IPS-20b (cell line): ENCODE measurements at regions not wholly inside any gene's neighbourhood (a gene's known extent, or its start where the extent isn't known, plus 50 kb on each side); places are given as distances from the start of the nearest gene placed in this dataset.

ENCODE experiments used
- H3K27ac ChIP-seq: one replicate; pipeline ENCODE4 v1.5.1; 2013; ENCODE audit warnings: low read length
- H3K27me3 ChIP-seq: 2 replicates; pipeline ENCODE4 v1.6.1; 2013; ENCODE audit warnings: mild to moderate bottlenecking, low read length, inconsistent platforms; ENCODE audit not compliant: insufficient read depth
- H3K36me3 ChIP-seq: 2 replicates; pipeline ENCODE4 v1.6.1; 2013; ENCODE audit warnings: low read depth, mild to moderate bottlenecking, inconsistent platforms, low read length, moderate library complexity; ENCODE audit not compliant: insufficient read depth
- H3K4me1 ChIP-seq: 2 replicates; pipeline ENCODE4 v1.6.1; 2013; ENCODE audit warnings: mild to moderate bottlenecking, control low read depth, inconsistent platforms, low read length, moderate library complexity; ENCODE audit not compliant: insufficient read depth
- H3K4me3 ChIP-seq: 2 replicates; pipeline ENCODE4 v1.5.1; 2013; ENCODE audit warnings: mild to moderate bottlenecking, low read length, inconsistent platforms
- H3K9ac ChIP-seq: 2 replicates; pipeline ENCODE4 v1.6.1; 2013; ENCODE audit warnings: low read depth, mild to moderate bottlenecking, inconsistent platforms, low read length, moderate library complexity
- H3K9me3 ChIP-seq: 2 replicates; pipeline ENCODE4 v1.6.1; 2013; ENCODE audit warnings: mild to moderate bottlenecking, low read depth, low read length, inconsistent platforms; ENCODE audit not compliant: insufficient read depth

- Histone ChIP-seq H3K27ac (no peak overlapping the region), H3K27me3 (no peaks in the 10 kb centered on the region), H3K36me3 (no peaks in the 10 kb centered on the region), H3K4me3 (no peak overlapping the region), H3K9ac (no peak overlapping the region), H3K4me1 (no peaks in the 10 kb centered on the region), H3K9me3 (no peaks in the 10 kb centered on the region)
These were observed 214.9 kb upstream of the SYNDIG1 start for GRCh38 chr20:24254480-24254879.

DNA sequence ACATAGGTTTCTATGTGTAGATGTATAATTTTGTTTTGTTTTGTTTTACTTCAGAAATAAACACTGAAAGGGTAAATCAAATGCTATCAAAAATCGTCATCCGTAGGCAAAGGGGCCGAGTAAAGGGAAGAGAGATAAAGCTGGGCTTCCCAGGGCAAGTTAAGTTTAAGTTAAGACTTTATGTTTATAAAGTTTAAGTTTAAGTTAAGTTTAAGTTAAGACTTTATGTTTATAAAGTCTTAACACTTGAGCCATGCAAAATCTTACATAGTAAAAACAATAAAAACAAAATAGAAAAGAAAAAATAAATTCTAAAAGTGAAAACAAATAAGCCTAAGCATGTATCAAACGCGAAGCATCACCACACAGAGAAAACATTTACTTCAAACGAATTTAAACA lies 216.1 kb upstream of the SYNDIG1 start:
- Histone ChIP-seq H3K9me3 (no peaks in the 10 kb centered on the region), H3K27ac (no peak overlapping the region), H3K36me3 (no peaks in the 10 kb centered on the region), H3K4me1 (no peaks in the 10 kb centered on the region), H3K4me3 (no peak overlapping the region), H3K27me3 (no peaks in the 10 kb centered on the region), H3K9ac (no peak overlapping the region)

GRCh38 chr20:24245094-24245493 lies 224.3 kb upstream of the SYNDIG1 start:
- Histone ChIP-seq H3K27ac (no peak overlapping the region), H3K4me3 (no peak overlapping the region), H3K9me3 (no peaks in the 10 kb centered on the region), H3K9ac (no peak overlapping the region), H3K36me3 (no peaks in the 10 kb centered on the region), H3K27me3 (no peaks in the 10 kb centered on the region), H3K4me1 (peaks cover 6% of the 10 kb centered on the region)

DNA sequence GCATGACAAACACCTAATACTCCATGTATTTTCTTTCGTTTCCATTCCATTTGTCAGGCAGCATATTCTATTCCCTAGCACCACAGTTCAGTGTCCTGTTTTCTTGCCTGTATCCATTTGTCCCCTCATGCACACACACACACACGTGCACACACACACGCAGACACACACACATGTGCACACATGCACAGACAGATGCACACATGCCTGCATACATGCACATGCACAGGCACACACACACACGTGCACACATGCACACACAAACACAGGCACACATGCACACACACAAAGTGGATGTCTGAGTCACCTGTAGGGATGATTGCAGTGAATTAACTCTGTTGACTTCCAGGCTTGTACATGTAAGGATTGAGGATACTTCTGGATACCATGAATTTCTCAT lies 226.7 kb upstream of the SYNDIG1 start:
- H3K4me3 ChIP-seq, result no peak overlapping the region
- no peaks in the 10 kb centered on the region for H3K9me3 ChIP-seq
- H3K9ac ChIP-seq, result no peak overlapping the region
- peaks cover 6% of the 10 kb centered on the region for H3K4me1 ChIP-seq
- no peak overlapping the region for H3K27ac ChIP-seq
- H3K36me3 ChIP-seq, result no peaks in the 10 kb centered on the region
- no peaks in the 10 kb centered on the region for H3K27me3 ChIP-seq

DNA sequence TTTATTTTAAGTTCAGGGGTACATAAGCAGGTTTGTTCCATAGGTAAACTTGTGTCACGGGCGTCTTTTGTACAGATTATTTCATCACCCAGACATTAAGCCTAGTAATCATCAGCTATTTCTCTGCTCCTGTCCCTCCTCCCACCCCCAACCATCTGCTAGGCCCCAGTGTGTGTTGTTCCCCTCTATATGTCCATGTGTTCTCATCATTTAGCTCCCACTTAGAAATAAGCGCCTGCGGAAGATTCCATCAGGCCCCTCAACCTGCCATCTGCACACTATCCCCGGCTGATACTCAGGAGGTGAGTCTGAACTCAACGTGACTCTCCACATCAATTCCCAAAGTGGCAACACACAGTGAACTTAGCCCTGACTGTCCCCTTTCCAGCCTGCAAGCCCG lies 228.0 kb upstream of the SYNDIG1 start:
- Histone ChIP-seq H3K4me1 (peaks cover 6% of the 10 kb centered on the region), H3K27ac (no peak overlapping the region), H3K9ac (no peak overlapping the region), H3K9me3 (no peaks in the 10 kb centered on the region), H3K36me3 (no peaks in the 10 kb centered on the region), H3K4me3 (no peak overlapping the region), H3K27me3 (no peaks in the 10 kb centered on the region)

GRCh38 chr20:24236963-24237362 lies 232.5 kb upstream of the SYNDIG1 start:
- Histone ChIP-seq H3K9me3 (no peaks in the 10 kb centered on the region), H3K4me1 (no peaks in the 10 kb centered on the region), H3K36me3 (no peaks in the 10 kb centered on the region), H3K9ac (no peak overlapping the region), H3K4me3 (no peak overlapping the region), H3K27ac (no peak overlapping the region), H3K27me3 (no peaks in the 10 kb centered on the region)

DNA sequence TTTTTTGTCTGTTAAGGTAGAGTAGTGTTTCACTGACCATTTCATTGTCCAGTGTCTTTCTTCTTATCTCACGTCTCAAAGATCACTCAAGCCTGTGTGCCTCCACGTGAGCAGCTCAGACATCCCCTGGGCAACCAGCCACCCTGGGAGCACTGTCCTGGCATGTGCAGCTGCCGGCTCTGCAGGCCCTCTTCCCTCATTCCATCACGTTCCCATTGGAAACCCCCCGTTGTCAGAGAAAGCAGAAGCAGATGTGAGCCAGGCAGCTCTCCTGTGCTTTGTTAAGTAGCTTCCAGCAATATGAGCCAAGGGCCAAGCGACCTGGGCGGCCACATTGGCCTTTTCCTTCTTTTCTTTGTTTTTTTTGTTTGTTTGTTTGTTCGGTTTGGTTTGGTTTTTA lies 233.2 kb upstream of the SYNDIG1 start:
- Histone ChIP-seq H3K27me3 (no peaks in the 10 kb centered on the region), H3K4me1 (no peaks in the 10 kb centered on the region), H3K4me3 (no peak overlapping the region), H3K27ac (no peak overlapping the region), H3K9me3 (no peaks in the 10 kb centered on the region), H3K9ac (no peak overlapping the region), H3K36me3 (no peaks in the 10 kb centered on the region)

- H3K27me3 ChIP-seq, result no peaks in the 10 kb centered on the region
- H3K4me1 ChIP-seq, result no peaks in the 10 kb centered on the region
- H3K27ac ChIP-seq, result no peak overlapping the region
- H3K4me3 ChIP-seq, result no peak overlapping the region
- no peak overlapping the region for H3K9ac ChIP-seq
- H3K36me3 ChIP-seq, result no peaks in the 10 kb centered on the region
- H3K9me3 ChIP-seq, result no peaks in the 10 kb centered on the region
These were observed 233.9 kb upstream of the SYNDIG1 start for GRCh38 chr20:24235296-24236175.

DNA sequence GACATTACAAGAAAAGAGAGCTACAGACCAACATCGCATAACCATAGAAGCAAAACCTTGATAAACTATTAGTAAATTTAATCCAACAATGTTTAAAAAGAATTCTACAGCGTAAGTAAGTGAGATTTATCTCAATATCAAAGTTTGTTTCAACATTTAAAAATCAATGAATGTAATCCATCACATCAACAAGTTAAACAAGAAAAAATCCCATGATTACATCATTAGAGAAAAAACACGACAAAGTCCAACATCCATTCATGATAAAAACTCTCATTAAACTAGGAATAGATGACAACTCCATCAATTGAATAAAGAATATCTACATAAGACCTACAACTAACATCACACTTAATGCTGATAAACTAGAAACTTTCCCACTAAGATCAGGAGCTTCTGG lies 239.0 kb upstream of the GGTLC1 start:
- no peaks in the 10 kb centered on the region for H3K4me1 ChIP-seq

DNA sequence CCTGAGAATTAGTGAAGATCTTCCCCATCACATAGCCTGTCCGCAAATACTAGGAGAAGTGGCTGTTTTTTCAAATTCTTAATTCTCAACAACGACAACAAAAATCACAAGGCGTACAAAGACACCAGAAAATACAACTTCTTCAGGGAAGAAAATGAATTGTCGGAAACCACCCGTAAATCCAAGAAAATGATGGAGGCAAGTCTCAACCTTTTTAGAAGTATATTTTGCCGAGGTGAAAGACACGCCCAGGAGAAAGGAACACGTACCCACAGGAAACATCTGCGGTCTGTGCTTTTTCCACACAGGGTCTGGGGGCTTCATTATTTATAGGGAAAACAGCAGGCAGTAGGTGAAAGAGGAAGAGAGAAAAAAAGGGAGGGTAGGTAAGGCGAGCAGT lies 223.9 kb upstream of the GGTLC1 start:
- peaks cover 17% of the 10 kb centered on the region for H3K4me1 ChIP-seq
- H3K27me3 ChIP-seq, result no peaks in the 10 kb centered on the region
- H3K27ac ChIP-seq, result no peak overlapping the region
- H3K9ac ChIP-seq, result 0 out of 2 replicates have a peak overlapping the region, but pooled peaks have one; percentile 5
- H3K9me3 ChIP-seq, result no peaks in the 10 kb centered on the region
- peak overlapping the region; percentile 39; the same call in 1 of the 2 replicates for H3K4me3 ChIP-seq
- H3K36me3 ChIP-seq, result no peaks in the 10 kb centered on the region

More for the DNA sequence above, 239.0 kb upstream of the GGTLC1 start:
- H3K27ac ChIP-seq, result no peak overlapping the region
- no peaks in the 10 kb centered on the region; the same call in 1 of the 2 replicates for H3K9me3 ChIP-seq
- H3K36me3 ChIP-seq, result no peaks in the 10 kb centered on the region
- no peak overlapping the region for H3K4me3 ChIP-seq
- H3K9ac ChIP-seq, result no peak overlapping the region
- H3K27me3 ChIP-seq, result no peaks in the 10 kb centered on the region

DNA sequence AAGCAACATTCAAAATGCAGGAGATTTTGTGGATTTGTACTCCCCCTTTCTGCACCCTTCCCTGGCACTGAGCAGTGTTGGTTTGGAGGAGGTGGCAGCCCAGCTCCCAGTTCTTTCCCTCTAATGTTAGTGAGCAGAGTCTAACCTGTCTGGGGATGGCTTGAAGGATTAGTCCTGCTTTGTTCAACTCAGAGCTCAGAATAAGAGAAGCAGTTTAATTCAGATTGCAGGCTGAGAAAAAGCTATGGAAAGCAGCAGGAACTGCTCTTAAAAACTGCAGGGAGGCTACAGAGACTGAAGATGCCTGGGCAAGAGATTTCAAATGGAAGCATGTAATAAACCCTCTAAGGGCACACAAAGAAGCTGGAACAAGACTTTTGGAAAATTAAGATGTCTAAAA lies 223.4 kb upstream of the GGTLC1 start:
- H3K9ac ChIP-seq, result 0 out of 2 replicates have a peak overlapping the region, but pooled peaks have one; percentile 5
- peaks cover 17% of the 10 kb centered on the region for H3K4me1 ChIP-seq
- H3K27ac ChIP-seq, result no peak overlapping the region
- peak overlapping the region; percentile 39; the same call in 1 of the 2 replicates for H3K4me3 ChIP-seq
- no peaks in the 10 kb centered on the region for H3K27me3 ChIP-seq
- no peaks in the 10 kb centered on the region for H3K9me3 ChIP-seq
- H3K36me3 ChIP-seq, result no peaks in the 10 kb centered on the region

DNA sequence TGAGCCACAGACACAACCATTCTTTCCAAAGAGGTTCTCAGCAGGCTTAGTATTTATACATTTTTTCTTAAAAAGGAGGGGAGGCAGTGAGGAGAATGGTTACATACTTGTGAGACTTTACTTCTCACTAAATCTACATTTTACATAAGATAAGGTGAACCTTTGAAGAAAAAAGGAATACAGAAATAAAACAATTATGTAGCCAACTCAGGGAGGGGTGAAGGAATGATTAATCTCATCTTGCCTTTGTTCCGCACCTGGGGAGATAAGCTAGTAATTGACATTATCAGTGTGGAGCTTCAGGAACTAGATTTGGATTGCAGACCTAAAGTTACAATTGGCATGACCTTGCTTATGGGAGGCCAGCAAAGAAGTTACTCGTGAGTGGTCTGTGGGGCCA lies 221.8 kb upstream of the GGTLC1 start:
- no peak overlapping the region for H3K9ac ChIP-seq
- H3K36me3 ChIP-seq, result no peaks in the 10 kb centered on the region
- H3K9me3 ChIP-seq, result no peaks in the 10 kb centered on the region
- H3K4me1 ChIP-seq, result peaks cover 17% of the 10 kb centered on the region
- no peaks in the 10 kb centered on the region for H3K27me3 ChIP-seq
- no peak overlapping the region for H3K4me3 ChIP-seq
- H3K27ac ChIP-seq, result no peak overlapping the region
